CD4-positive, alpha-beta T cell treated with Interleukin-17A for 4 hours (primary cell): ENCODE measurements at regions not wholly inside any gene's neighbourhood (a gene's known extent, or its start where the extent isn't known, plus 50 kb on each side); places are given as distances from the start of the nearest gene placed in this dataset.

Experiments
- DNase-seq: peaks from one replicate; pipeline ENCODE4 v3.0.0-alpha.2; 2020; ENCODE audit warnings: mixed read lengths

DNA sequence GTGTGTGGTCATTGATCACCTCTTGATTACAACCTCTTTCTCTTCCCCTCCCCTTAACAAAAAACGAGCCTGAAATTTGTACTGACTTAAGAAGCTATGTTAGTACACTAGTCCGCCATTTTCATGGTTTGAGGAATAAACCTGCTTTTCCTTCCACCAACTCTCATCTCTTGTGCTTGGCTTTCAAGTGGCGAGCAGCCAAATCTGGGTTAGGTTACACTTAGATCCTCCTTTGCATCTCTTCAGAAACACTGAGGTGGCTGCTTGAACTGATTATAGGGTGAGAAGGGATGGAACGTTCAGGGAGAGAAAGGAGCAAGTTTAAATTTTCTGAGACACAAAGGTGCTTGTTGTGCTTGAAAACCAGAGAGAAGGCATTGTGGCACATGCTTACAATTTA lies 2171.4 kb downstream of the LRRC4C start:
- no peak for DNase-seq

GRCh38 chr11:39268176-39268690 lies 2191.2 kb downstream of the LRRC4C start:
- no peak for DNase-seq

DNA sequence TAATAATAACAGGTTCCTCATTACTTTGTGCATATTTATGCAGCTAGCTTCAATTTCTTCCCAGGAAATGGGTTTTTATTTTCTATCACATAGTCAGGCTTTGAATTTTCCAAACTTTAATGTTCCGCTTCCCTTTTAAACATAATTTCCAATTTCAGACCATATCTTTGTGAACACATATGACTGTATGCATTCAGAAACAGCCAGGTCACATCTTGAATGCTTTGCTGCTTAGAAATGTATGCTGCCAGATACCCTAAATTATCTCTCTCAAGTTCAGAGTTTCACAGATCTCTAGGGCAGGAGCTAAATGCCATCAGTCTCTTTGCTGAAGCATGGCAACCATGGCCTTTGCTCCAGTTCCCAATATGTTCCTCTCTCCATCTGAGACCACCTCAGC lies 2203.8 kb downstream of the LRRC4C start:
- DNase-seq = no peak

- DNase-seq = no peak
These were observed 2209.7 kb downstream of the LRRC4C start for GRCh38 chr11:39249566-39250365.

DNA sequence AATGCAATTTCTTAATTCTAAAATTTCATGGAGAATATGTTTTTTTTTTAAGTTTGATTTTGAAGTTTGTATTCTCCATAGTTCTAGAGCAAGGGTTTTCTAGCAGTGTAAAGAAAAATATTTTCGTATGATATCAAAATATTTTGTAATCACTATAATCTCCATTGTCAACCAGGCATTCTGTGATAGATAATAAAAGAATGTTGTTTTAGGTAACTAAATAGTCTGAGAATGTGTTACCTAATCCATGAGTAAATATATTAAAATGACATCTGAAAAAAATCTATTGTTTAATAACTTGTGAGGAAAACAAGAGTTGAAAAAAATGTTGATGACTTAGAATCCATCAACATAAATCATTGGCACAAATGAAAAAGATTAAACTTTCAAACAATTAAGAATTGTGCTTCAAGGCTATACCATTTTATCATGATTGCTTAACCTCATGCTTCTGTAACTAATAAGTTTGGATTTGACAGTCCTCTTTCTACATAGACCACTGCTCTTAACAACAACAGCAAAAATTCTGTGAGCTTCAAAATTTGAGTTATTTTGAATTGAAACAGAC lies 2211.8 kb downstream of the LRRC4C start:
- no peak for DNase-seq

GRCh38 chr11:39239553-39239952 lies 2219.9 kb downstream of the LRRC4C start:
- DNase-seq = no peak

DNA sequence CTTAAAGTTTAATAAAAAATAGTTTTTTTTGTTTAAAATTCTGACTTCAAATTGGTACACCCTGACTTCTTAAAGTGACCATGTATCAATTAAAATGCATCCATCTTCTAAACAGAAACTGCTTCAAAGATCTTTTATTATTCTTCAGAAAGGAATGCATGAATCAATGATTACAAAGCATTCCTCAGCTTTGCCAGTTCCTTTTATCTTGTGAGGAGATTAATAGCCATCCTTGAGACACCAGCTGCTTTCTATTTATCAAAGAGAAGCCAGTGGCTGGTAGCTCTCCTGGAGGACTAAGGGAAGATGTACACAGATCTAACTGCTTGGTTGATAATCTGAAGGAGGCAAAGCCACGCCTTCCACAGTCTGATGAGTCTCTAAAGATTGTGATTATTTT lies 2222.5 kb downstream of the LRRC4C start:
- DNase-seq = no peak

DNA sequence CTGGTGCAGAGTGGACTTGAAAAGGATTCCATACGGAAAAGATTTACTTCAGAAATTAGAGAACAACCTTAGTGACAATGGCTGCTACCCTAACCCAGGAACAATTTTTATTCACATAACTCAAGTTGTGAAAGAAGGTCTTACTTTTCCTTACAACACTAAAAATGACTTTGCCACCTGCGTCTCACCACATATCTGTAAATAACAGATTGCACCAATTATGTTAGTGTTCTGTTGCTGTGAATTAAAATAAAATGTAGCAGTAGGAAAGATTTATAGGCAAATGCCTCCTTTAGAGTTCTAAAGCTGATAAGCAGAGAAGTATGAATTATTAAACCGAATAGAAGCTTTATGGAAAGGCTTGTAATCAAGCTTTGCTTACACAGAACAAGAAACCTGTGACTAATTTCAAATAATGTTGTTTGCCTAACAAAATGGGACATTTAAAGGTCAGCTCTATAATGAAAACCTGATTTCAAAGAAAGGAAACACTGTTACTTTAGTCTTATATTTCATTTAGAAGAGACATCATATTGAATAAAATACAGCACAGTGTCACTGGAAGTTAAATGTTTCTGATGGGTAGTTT lies 2237.8 kb downstream of the LRRC4C start:
- no peak for DNase-seq

DNA sequence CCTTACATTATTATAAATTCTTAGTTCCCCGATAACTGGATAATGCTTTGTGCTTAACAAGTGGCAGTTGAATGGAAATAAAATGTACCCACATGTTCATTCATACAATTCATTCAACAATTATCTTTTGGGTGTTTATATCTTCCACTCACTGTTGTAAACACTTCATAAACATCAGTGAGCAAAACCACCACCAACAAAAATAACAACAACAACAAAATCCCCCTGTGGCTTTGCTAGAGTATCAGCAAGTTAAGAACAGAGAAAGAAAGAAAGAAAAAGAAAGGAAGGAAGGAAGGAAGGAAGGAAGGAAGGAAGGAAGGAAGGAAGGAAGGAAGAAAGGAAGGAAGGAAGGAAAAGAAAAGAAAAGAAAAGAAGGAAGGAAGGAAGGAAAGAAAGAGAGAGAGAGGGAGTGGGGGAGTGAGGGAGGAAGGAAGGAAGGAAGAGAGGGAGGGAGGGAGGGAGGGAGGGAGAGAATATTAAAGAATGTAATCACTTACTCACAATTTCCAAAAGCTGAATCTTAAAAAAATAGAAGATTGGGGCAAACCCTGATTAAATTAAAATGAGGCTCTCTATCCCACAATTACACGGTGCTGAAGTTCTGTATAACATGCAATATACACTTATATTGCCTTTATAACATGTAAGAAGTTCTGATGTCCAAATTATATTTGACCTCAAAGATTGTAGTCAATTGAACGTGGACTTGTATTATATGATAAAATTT lies 2238.8 kb downstream of the LRRC4C start:
- DNase-seq = no peak

DNA sequence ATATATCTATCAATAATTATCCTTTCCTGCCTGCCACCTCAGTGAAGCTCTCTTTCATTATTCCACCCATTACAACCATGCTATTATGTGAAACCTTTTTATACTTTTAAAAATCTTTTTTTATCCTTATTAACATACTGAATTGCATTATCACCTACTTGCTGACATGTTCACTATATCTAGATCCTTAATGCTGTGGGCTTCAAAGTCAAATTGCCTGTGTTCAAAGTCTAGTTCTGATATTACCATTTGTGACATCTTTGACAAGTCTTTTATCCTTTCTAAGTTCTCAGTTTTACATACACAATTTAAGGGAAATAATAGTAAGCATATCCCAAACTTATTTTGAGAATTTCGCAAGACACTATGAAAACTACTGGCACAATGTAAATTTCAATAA lies 2239.4 kb downstream of the LRRC4C start:
- no peak for DNase-seq

DNA sequence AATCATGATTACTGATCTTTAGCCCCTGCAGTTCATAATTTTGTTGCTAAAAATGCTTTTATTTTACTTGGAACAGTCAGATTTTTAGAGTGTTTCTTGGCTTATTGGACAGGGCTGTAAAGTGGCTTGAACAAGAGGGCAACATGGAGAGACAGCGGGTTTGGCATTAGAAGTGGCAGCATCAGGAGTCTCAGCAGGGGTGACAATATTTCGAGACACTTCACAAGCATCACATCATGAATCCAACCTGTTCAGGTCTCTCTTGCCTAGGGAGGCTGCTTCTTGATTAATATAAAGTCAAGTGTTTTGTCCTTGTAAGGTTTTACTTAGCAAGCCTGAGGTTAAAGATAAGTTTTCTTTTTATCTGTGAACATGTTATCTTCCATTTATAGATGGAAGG lies 2249.5 kb downstream of the LRRC4C start:
- no peak for DNase-seq

GRCh38 chr11:39205236-39205995 lies 2254.0 kb downstream of the LRRC4C start:
- DNase-seq = no peak

GRCh38 chr11:39192671-39193070 lies 2266.8 kb downstream of the LRRC4C start:
- DNase-seq = no peak

DNA sequence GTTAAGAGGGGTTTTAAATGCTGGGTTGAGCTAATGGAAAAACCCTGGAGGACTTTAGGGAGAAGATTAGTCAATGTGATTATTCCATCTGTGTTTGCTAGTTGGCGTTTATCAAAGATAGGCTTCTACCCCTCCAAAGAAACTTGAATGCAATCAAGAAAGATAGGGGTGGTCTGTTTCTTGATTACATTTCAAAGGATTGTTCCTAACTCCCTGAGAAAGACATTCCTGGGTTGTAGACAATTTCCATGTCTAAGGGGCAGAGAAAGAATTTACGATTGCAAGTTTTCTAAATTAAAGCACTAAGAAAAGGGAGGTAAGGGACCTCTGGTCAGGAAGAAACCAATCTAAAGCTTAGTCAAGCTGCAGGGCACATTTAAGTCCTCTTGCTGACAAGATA lies 2268.7 kb downstream of the LRRC4C start:
- DNase-seq = no peak

DNA sequence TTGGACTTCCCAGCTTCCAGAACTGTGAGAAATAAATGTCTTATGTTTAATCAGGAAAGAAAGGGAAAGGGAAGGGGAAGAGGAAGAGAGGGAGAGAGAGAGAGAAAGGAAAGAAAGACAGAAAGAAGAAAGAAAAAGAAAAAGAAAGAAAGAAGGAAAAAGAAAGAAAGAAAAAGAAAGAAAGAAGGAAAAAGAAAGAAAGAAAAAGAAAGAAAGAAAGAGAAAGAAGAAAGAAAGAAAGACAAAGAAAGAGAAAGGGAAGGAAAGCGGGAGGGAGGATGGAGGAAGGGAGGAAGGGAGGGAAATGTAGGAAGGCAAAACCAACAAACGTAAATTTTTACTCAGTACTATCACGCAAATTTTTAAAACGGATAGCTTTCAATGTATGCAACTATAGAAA lies 2281.8 kb downstream of the LRRC4C start:
- no peak for DNase-seq

DNA sequence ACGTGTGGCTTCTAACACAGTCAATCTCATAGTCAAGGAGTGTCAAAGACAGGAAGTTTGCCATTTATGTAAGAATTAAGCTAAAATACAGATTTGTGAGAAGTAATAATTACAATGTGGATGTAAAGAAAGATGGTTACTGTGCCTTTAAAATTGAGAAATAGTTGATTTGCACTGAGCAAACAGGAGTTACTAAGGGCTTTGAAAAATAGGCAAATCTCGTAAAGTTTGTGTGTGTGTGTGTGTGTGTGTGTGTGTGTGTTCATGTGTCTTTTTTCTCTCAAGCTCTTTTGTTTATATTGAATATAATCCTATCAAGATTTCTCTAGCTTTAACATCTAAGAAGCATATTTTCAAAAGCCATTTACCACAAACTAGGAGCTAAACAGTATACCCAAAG lies 2284.5 kb downstream of the LRRC4C start:
- no peak for DNase-seq

DNA sequence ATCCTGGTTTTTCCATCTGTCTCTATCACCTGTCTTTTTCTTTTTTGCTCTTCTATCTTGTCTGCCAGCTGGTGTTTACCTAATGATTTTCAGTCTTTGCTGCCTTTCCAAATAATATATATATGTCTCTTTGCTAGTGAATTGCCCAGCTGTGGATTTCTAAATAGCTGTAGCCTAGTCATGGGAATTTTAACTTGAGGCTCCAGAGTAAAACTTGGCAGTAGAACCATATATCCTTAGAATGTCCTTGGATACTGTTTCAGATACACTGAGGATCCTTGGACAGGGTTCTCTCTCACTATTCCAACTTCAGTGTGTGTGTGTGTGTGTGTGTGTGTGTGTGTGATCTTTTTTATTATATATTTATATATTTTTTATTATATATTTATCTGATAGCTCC lies 2285.3 kb downstream of the LRRC4C start:
- no peak for DNase-seq

- no peak for DNase-seq
These were observed 2294.4 kb downstream of the LRRC4C start for GRCh38 chr11:39165021-39165420.

DNA sequence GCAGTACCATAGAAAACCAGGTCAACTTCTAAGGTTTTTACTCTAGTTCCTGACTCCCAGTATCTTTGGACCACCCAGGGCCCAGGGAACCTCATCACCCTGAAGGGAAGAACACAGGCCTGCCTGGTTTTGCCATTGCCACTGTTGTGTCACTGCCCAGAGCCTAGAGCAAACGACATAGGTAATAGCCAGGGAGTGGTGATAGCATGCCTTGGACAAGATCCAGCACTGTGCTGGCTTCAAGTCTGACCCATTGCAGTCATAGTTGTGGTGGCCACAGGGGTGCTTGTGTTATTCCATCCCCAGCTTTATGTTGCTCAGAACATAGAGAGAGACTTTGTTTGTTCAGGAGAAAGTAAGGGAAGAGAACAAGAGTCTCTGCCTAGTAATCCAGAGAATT lies 2310.2 kb downstream of the LRRC4C start:
- no peak for DNase-seq

- no peak for DNase-seq
These were observed 2314.1 kb downstream of the LRRC4C start for GRCh38 chr11:39145346-39145745.

DNA sequence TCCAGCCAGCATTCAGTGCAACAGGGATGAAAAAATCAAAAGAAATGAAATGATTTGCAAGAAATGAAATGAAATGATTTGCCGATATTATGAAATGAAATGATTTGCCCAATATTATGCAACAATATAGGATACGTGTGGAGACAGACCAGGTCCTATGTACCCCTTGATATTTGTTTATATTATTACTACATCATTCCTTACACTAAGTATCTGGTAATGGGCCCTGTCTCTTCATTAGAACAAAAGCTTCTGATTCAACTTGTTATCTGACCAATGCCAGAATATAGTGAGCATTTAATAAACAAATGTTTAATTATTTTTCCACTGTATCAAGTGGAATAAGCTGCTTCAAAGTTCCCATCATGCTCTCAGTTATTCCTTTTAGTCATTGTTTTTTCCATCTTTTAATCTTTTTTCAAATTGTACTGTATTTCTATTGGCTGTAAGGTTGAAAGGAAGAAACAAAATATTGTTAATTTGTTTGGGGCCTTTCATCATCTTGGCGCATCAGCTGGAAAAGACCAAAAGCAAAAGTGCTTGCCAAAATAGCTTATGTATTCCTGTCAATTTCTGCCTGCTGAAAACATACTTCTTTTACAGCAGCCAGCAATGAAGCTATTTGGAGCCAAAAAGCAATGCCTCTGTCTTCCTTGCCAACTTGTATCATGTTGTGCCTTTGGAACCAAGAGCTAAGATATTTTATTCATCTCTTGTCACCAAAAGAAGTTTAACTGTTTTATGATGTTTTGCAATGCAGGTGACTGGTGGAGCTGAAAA lies 2314.9 kb downstream of the LRRC4C start:
- DNase-seq = no peak

- no peak for DNase-seq
These were observed 2319.9 kb downstream of the LRRC4C start for GRCh38 chr11:39139581-39139980.
